K562 (cell line): ENCODE measurements at regions not wholly inside any gene's neighbourhood (a gene's known extent, or its start where the extent isn't known, plus 50 kb on each side); places are given as distances from the start of the nearest gene placed in this dataset.

Source experiments
- FOXJ2 ChIP-seq: fragments of 200-800 bp; sonication (Bioruptor generic); IDR thresholded peaks from 2 replicates; pipeline ENCODE4 v1.6.1; 2016; ENCODE audit warnings: missing genetic modification characterization, missing compliant biosample characterization
- TAF1 ChIP-seq: IDR thresholded peaks from 2 replicates; pipeline ENCODE4 v1.6.1; 2011; ENCODE audit warnings: mild to moderate bottlenecking, low read length, moderate library complexity; ENCODE audit not compliant: insufficient read depth, control insufficient read depth, severe bottlenecking; ENCODE audit errors: extremely low read depth
- ZNF212 ChIP-seq: fragments of 450-650 bp; formaldehyde crosslinking; IDR thresholded peaks from 2 replicates; pipeline ENCODE4 v1.4.0; 2020; ENCODE audit warnings: mild to moderate bottlenecking

DNA sequence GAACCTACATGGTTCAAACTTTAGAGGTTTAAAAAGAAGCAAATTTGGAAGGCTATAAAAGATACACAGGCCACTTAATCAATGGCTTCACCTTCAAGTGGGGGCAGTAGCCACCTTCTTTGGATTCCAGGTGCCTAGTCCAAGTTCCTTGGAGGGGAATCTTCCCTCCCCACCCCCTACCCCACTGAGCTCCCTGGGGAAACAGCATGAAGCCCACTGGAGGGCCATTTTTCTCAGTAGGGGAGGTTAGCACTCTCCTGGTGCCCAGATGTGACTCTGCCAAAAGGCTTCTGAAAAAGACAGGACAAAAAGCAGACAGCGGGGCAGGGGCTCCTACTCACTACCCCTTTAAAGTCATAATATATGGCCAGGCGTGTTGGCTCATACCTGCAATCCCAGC lies 93.9 kb downstream of the KCTD15 start:
- TF ChIP-seq ZNF212 (CRISPR knock-in tag): no peak
- TF ChIP-seq FOXJ2: no peak
- no peak for TF ChIP-seq TAF1
